Small intestine (tissue), 7 donors: ENCODE measurements at regions not wholly inside any gene's neighbourhood (a gene's known extent, or its start where the extent isn't known, plus 50 kb on each side); places are given as distances from the start of the nearest gene placed in this dataset.

Experiments
- DNase-seq, 2 donors: peaks; one replicate each; pipeline versions ENCODE4 v3.0.0 to v3.0.0-alpha.2; 2013
- FAIRE-seq: peaks from 2 replicates; lab custom pipeline; 2012; peaks lifted over from hg19 to GRCh38; lab: Jason Lieb, UNC
- H3K27ac ChIP-seq, 3 donors: one replicate each; pipeline ENCODE4 v1.5.1; 2013; ENCODE audit warnings: low read length in 2 of 3, mild to moderate bottlenecking in 2 of 3, control low read depth in 1 of 3, inconsistent platforms in 1 of 3, low read depth in 1 of 3, moderate library complexity in 1 of 3
- H3K27me3 ChIP-seq, 3 donors: one replicate each; pipeline ENCODE4 v1.6.1; 2013; ENCODE audit warnings: low read length in 3 of 3, inconsistent platforms in 1 of 3; ENCODE audit not compliant: control insufficient read depth in 3 of 3, insufficient read depth in 3 of 3
- H3K36me3 ChIP-seq, 3 donors: one replicate each; pipeline ENCODE4 v1.6.1; 2013; ENCODE audit warnings: low read length in 3 of 3, inconsistent platforms in 1 of 3, low read depth in 1 of 3, mild to moderate bottlenecking in 1 of 3, moderate library complexity in 1 of 3; ENCODE audit not compliant: control insufficient read depth in 3 of 3, insufficient read depth in 2 of 3
- H3K4me1 ChIP-seq, 3 donors: one replicate each; pipeline ENCODE4 v1.6.1; 2013; ENCODE audit warnings: low read length in 2 of 3, inconsistent platforms in 1 of 3, low read depth in 1 of 3, mild to moderate bottlenecking in 1 of 3, moderate library complexity in 1 of 3; ENCODE audit not compliant: control insufficient read depth in 3 of 3, insufficient read depth in 2 of 3
- H3K4me3 ChIP-seq, 3 donors: one replicate each; pipeline ENCODE4 v1.5.1; 2013; ENCODE audit warnings: low read length in 3 of 3, control low read depth in 1 of 3, inconsistent platforms in 1 of 3, low read depth in 1 of 3, mild to moderate bottlenecking in 1 of 3, moderate library complexity in 1 of 3
- H3K9me3 ChIP-seq, 2 donors: one replicate each; pipeline ENCODE4 v1.6.1; 2013; ENCODE audit warnings: low read depth in 1 of 2, low read length in 1 of 2; ENCODE audit not compliant: control insufficient read depth in 2 of 2, insufficient read depth in 1 of 2
- WGBS, 3 donors: extraction: QIAGEN DNeasy Blood & Tissue Kit; methylation state at CpG; one replicate each; pipeline ENCODE4 v1.1.7; 2013; 5-methylcytosine and 5-hydroxymethylcytosine counted together
- donor health status: healthy with polysubstance abuse.
- donor health status: control.
- donor health status: control.
- donor health status: Bipolar disorder and iron deficiency.
- donor health status: healthy.

GRCh38 chr2:76512201-76512820 is 801.6 kb upstream of the GCFC2 start:
- no peak overlapping the region for H3K4me3 ChIP-seq
- no peaks in the 10 kb centered on the region for H3K27me3 ChIP-seq
- H3K36me3 ChIP-seq = no peaks in the 10 kb centered on the region
- no peak overlapping the region for H3K27ac ChIP-seq
- FAIRE-seq (no peak), DNase-seq (no peak)
- H3K4me1 ChIP-seq = no peaks in the 10 kb centered on the region
- H3K9me3 ChIP-seq = no peaks in the 10 kb centered on the region
- WGBS, 3 donors = 75 to 81% (median 75%) methylated on average over 4 of the region's 4 CpGs

- Histone ChIP-seq H3K4me3 (no peak overlapping the region), H3K4me1 (no peaks in the 10 kb centered on the region), H3K36me3 (no peaks in the 10 kb centered on the region), H3K27me3 (no peaks in the 10 kb centered on the region), H3K27ac (no peak overlapping the region), H3K9me3 (no peaks in the 10 kb centered on the region)
- DNase-seq (no peak), FAIRE-seq (no peak)
- 71 to 84% (median 76%) methylated on average over 6 of the region's 6 CpGs for WGBS, 3 donors
These were observed 795.8 kb upstream of the GCFC2 start for GRCh38 chr2:76506538-76506937.

GRCh38 chr2:76501641-76502040 is 790.9 kb upstream of the GCFC2 start:
- no peaks in the 10 kb centered on the region for H3K36me3 ChIP-seq
- H3K4me3 ChIP-seq = no peak overlapping the region
- DNase-seq = no peak
- WGBS, 3 donors = 60 to 73% (median 61%) methylated on average over 1 of the region's 1 CpG
- no peak overlapping the region for H3K27ac ChIP-seq
- no peaks in the 10 kb centered on the region for H3K4me1 ChIP-seq
- no peaks in the 10 kb centered on the region for H3K27me3 ChIP-seq
- FAIRE-seq = no peak
- H3K9me3 ChIP-seq = no peaks in the 10 kb centered on the region

- no peaks in the 10 kb centered on the region for H3K27me3 ChIP-seq
- H3K4me3 ChIP-seq = no peak overlapping the region
- H3K27ac ChIP-seq = no peak overlapping the region
- 77 to 93% (median 81%) methylated on average over 2 of the region's 2 CpGs for WGBS, 3 donors
- no peaks in the 10 kb centered on the region for H3K4me1 ChIP-seq
- FAIRE-seq = no peak
- no peaks in the 10 kb centered on the region for H3K9me3 ChIP-seq
- no peak for DNase-seq
- H3K36me3 ChIP-seq = no peaks in the 10 kb centered on the region
These were observed 787.6 kb upstream of the GCFC2 start for GRCh38 chr2:76498360-76498759.

- H3K36me3 ChIP-seq = no peaks in the 10 kb centered on the region
- WGBS, 3 donors = 29 to 61% (median 39%) methylated on average over 1 of the region's 1 CpG
- DNase-seq = no peak
- no peaks in the 10 kb centered on the region for H3K4me1 ChIP-seq
- H3K9me3 ChIP-seq = no peaks in the 10 kb centered on the region
- no peak overlapping the region for H3K27ac ChIP-seq
- no peaks in the 10 kb centered on the region for H3K27me3 ChIP-seq
- H3K4me3 ChIP-seq = no peak overlapping the region
- FAIRE-seq = no peak
These were observed 780.8 kb upstream of the GCFC2 start for GRCh38 chr2:76491503-76491902.

- FAIRE-seq (no peak), DNase-seq (no peak)
- Histone ChIP-seq H3K27me3 (no peaks in the 10 kb centered on the region), H3K27ac (no peak overlapping the region), H3K4me3 (no peak overlapping the region), H3K9me3 (no peaks in the 10 kb centered on the region), H3K36me3 (no peaks in the 10 kb centered on the region), H3K4me1 (no peaks in the 10 kb centered on the region)
- WGBS, 3 donors = 79 to 81% (median 80%) methylated on average over 5 of the region's 5 CpGs
These were observed 767.7 kb upstream of the GCFC2 start for GRCh38 chr2:76478266-76479035.

- no peaks in the 10 kb centered on the region for H3K36me3 ChIP-seq
- H3K27ac ChIP-seq = no peak overlapping the region
- no peak for FAIRE-seq
- H3K4me3 ChIP-seq = no peak overlapping the region
- no peaks in the 10 kb centered on the region for H3K4me1 ChIP-seq
- WGBS, 3 donors = 86 to 93% (median 91%) methylated on average over 4 of the region's 4 CpGs
- H3K9me3 ChIP-seq = peaks cover 0 to 6% of the 10 kb centered on the region in 2 donors
- H3K27me3 ChIP-seq = no peaks in the 10 kb centered on the region
- DNase-seq = no peak
These were observed 762.2 kb upstream of the GCFC2 start for GRCh38 chr2:76472946-76473345.

- Histone ChIP-seq H3K4me1 (no peaks in the 10 kb centered on the region), H3K9me3 (peaks cover 0 to 6% of the 10 kb centered on the region in 2 donors), H3K4me3 (no peak overlapping the region), H3K27ac (no peak overlapping the region), H3K27me3 (no peaks in the 10 kb centered on the region), H3K36me3 (no peaks in the 10 kb centered on the region)
- 15 to 34% (median 25%) methylated on average over 4 of the region's 4 CpGs for WGBS, 3 donors
- no peak for FAIRE-seq
- DNase-seq = peak; percentile 6 to 32
These were observed 758.4 kb upstream of the GCFC2 start for GRCh38 chr2:76469066-76469465.
